Type B pancreatic cell (in vitro differentiated cells): ENCODE measurements at regions not wholly inside any gene's neighbourhood (a gene's known extent, or its start where the extent isn't known, plus 50 kb on each side); places are given as distances from the start of the nearest gene placed in this dataset.

Source experiments
- DNase-seq: peaks from one replicate; pipeline ENCODE4 v3.0.0; 2021; ENCODE audit warnings: mixed read lengths; ENCODE audit not compliant: unreplicated experiment; ENCODE audit errors: extremely low spot score
- H3K27ac Mint-ChIP-seq: 2 replicates; pipeline ENCODE4 v1.8.0; 2021; ENCODE audit warnings: mild to moderate bottlenecking, mixed read lengths
- H3K27me3 Mint-ChIP-seq: 2 replicates; pipeline ENCODE4 v1.8.0; 2021; ENCODE audit warnings: mixed read lengths
- H3K36me3 Mint-ChIP-seq: 2 replicates; pipeline ENCODE4 v1.8.0; 2021; ENCODE audit warnings: mixed read lengths
- H3K4me1 Mint-ChIP-seq: one replicate; pipeline ENCODE4 v1.8.0; 2021; ENCODE audit warnings: mixed read lengths; ENCODE audit not compliant: unreplicated experiment
- H3K4me3 Mint-ChIP-seq: 2 replicates; pipeline ENCODE4 v1.8.0; 2021; ENCODE audit warnings: mild to moderate bottlenecking, mixed read lengths
- H3K9me3 Mint-ChIP-seq: 2 replicates; pipeline ENCODE4 v1.8.0; 2021; ENCODE audit warnings: mixed read lengths
- CTCF ChIP-seq: fragments of 200-600 bp; sonication (generic); conservative IDR thresholded peaks from 2 replicates; pipeline ENCODE4 v1.5.0; 2021; ENCODE audit warnings: antibody characterized with exemption, mild to moderate bottlenecking

DNA sequence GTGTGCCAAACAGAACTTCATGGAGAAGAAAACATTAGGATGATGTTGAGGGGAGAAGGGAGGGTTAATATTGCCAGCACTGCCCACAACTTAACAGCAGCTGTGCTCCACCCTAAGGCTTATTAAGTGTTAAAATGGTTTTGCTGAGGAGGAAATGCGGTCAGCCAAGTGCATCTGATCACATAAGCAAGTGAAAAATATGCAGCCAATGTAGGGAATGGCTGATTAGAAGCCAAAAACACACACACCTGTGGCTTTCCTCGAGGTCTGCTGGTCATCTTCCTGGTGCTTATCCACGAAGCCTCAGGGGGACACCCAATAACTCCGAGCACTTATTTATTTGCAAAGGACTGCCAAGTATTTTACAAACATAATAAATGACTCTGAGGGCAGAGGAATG is 66.3 kb upstream of the GPR45 start:
- no peak for DNase-seq
- Mint-ChIP-seq H3K36me3 (peaks cover 5% of the 10 kb centered on the region), H3K27ac (no peak overlapping the region), H3K27me3 (peaks cover 27% of the 10 kb centered on the region), H3K4me1 (peaks cover 10% of the 10 kb centered on the region), H3K9me3 (no peaks in the 10 kb centered on the region), H3K4me3 (no peak overlapping the region)
- TF ChIP-seq CTCF: no peak

DNA sequence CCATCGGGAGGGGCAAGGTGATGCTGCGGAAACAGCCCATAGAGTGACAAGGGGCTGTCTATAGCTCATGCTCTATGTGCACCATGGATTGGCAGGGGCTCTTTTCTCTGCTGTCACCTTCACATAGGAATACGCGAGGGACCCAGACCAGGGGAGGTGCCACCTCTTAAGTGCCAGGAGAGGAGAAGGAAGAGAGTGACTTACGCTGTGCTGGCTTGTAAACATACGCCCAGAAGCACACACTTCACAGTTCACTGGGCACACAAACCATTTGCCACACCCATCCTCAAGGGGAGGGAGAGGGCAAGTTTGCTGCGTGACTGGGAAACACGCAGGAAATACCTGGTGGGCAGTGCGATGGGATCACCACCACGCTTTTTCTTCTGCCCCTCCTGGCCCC is 65.1 kb upstream of the GPR45 start:
- H3K27me3 Mint-ChIP-seq: peaks cover 27% of the 10 kb centered on the region
- TF ChIP-seq CTCF: no peak
- no peaks in the 10 kb centered on the region for H3K9me3 Mint-ChIP-seq
- H3K4me3 Mint-ChIP-seq: no peak overlapping the region
- H3K27ac Mint-ChIP-seq: no peak overlapping the region
- peaks cover 10% of the 10 kb centered on the region for H3K4me1 Mint-ChIP-seq
- peaks cover 5% of the 10 kb centered on the region for H3K36me3 Mint-ChIP-seq
- no peak for DNase-seq

DNA sequence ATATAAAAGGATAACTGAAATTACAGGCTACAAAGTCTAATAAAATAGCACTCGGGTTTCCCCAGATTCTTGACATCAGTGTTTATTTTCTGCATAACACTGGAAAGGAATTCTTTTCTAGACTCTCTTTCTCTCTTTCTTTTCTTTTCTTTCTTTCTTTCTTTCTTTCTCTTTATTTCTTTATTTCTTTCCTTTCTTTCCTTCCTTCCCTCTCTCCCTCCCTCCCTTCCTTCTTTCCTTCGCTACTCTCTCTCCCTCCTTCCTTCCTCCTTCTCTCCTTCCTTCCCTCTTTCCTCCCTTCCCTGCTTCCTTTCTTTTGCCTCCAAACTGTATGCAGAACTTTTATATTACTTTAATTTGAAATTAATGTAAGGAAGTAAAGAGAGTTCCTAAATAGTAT is 64.5 kb upstream of the GPR45 start:
- no peak for DNase-seq
- TF ChIP-seq CTCF: no peak
- Mint-ChIP-seq H3K27me3 (peaks cover 27% of the 10 kb centered on the region), H3K4me3 (no peak overlapping the region), H3K4me1 (peaks cover 10% of the 10 kb centered on the region), H3K36me3 (peaks cover 5% of the 10 kb centered on the region), H3K9me3 (no peaks in the 10 kb centered on the region), H3K27ac (no peak overlapping the region)

GRCh38 chr2:105177536-105178254 is 63.8 kb upstream of the GPR45 start:
- TF ChIP-seq CTCF: no peak
- Mint-ChIP-seq H3K27ac (no peak overlapping the region), H3K27me3 (peaks cover 27% of the 10 kb centered on the region), H3K36me3 (peaks cover 5% of the 10 kb centered on the region), H3K9me3 (no peaks in the 10 kb centered on the region), H3K4me3 (no peak overlapping the region), H3K4me1 (peaks cover 10% of the 10 kb centered on the region)
- DNase-seq: no peak

- Mint-ChIP-seq H3K36me3 (no peaks in the 10 kb centered on the region), H3K4me3 (no peak overlapping the region), H3K4me1 (peaks cover 18% of the 10 kb centered on the region), H3K27me3 (peaks cover 15% of the 10 kb centered on the region), H3K9me3 (no peaks in the 10 kb centered on the region), H3K27ac (no peak overlapping the region)
- no peak for DNase-seq
- TF ChIP-seq CTCF: peak; percentile 42
These were observed 61.8 kb upstream of the GPR45 start for GRCh38 chr2:105179469-105180372.
